ENCODE measurements at regions not wholly inside any gene's neighbourhood (a gene's known extent, or its start where the extent isn't known, plus 50 kb on each side); places are given as distances from the start of the nearest gene placed in this dataset.

- no peaks in the 10 kb centered on the region for H3K27me3 ChIP-seq
- H3K27ac ChIP-seq: no peak overlapping the region
- no peak overlapping the region for H3K4me3 ChIP-seq
- H3K4me1 ChIP-seq: no peaks in the 10 kb centered on the region
- no peaks in the 10 kb centered on the region for H3K36me3 ChIP-seq
- H3K9me3 ChIP-seq: no peaks in the 10 kb centered on the region
- TF ChIP-seq POLR2A (IDR thresholded peaks at IDR 0.05): no peak
- no peak for TF ChIP-seq POLR2AphosphoS5 (IDR thresholded peaks at IDR 0.05; ENCODE audit: insufficient read depth in 1 of 2, low read depth in 1 of 2)
- no peak for TF ChIP-seq CTCF (IDR thresholded peaks at IDR 0.05)
- no peak for DNase-seq (ENCODE audit: extremely low spot score in 2 of 2)
- intact Hi-C loops (cut with DNase I): no loop called here
These were observed 271.7 kb downstream of the STK31 start for GRCh38 chr7:23981758-23982157.

DNA sequence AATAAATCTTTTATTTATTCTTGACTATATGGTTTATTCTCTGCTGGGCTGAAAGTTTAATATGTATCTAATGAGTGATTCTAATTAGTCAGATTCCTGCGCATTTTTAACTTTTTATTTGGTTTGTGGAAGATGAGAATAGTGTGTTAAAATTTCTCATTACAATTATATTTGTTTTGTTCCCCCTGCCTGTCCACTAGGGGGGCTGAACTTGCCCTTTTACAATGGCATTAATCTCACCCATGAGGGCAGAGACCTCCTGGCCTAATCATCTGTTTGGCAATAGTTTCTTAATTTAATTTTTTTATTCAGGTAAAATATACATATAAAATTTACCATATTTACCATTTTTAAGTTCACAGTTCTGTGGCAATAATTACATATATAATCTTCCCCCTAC is 278.5 kb upstream of the NPY start:
- Histone ChIP-seq H3K4me1 (no peaks in the 10 kb centered on the region), H3K36me3 (no peaks in the 10 kb centered on the region), H3K27ac (no peak overlapping the region), H3K9me3 (no peaks in the 10 kb centered on the region), H3K27me3 (no peaks in the 10 kb centered on the region), H3K4me3 (no peak overlapping the region)
- no peak for TF ChIP-seq POLR2A (IDR thresholded peaks at IDR 0.05)
- no peak for TF ChIP-seq POLR2AphosphoS5 (IDR thresholded peaks at IDR 0.05; ENCODE audit: insufficient read depth in 1 of 2, low read depth in 1 of 2)
- no peak for TF ChIP-seq CTCF (IDR thresholded peaks at IDR 0.05)
- no peak for DNase-seq (ENCODE audit: extremely low spot score in 2 of 2)
- intact Hi-C loops (cut with DNase I): no loop called here

DNA sequence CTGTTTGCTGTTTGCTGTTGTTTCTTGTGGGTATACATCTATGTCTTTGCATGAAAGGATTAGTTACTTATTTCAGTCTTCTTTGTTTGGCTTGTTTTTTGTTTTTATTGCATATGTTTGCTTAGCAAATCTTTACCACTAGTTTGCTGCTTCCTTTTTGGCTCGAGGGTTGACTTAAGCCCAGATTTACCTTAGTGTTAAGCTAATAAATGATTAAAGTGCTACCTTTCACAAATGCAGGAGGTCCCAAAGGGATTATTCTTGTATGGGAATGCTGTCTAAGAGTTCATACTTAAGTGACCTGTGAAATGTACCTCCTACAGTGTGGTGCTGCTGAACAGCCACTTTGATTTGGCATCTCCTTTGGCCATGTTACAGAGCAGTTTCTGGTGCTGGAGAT is 273.5 kb upstream of the NPY start:
- Histone ChIP-seq H3K27ac (no peak overlapping the region), H3K4me1 (no peaks in the 10 kb centered on the region), H3K4me3 (no peak overlapping the region), H3K36me3 (no peaks in the 10 kb centered on the region), H3K27me3 (no peaks in the 10 kb centered on the region), H3K9me3 (no peaks in the 10 kb centered on the region)
- intact Hi-C loops (cut with DNase I): no loop called here
- no peak for TF ChIP-seq POLR2A (IDR thresholded peaks at IDR 0.05)
- TF ChIP-seq CTCF (IDR thresholded peaks at IDR 0.05): no peak
- TF ChIP-seq POLR2AphosphoS5 (IDR thresholded peaks at IDR 0.05; ENCODE audit: insufficient read depth in 1 of 2, low read depth in 1 of 2): no peak
- DNase-seq (ENCODE audit: extremely low spot score in 2 of 2): no peak

DNA sequence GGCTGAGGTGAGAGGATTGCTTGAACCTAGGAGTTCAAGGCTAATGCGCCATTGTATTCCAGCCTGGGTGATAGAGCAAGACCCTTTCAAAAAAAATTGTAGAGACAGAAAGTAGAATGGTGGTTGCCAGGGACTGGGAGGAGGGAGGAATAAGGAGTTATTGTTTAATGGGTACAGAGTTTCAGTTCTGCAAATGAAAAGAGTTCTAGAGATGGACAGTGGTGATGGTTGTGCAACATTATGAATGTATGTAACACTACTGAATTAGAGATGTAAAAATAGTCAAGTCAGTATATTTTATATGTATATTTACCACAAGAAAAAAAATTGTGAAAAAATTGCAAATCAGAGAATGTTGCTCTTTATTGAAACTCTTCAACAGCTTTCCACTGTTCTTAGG is 266.5 kb upstream of the NPY start:
- no peak for DNase-seq (ENCODE audit: extremely low spot score in 2 of 2)
- Histone ChIP-seq H3K4me1 (no peaks in the 10 kb centered on the region), H3K27me3 (no peaks in the 10 kb centered on the region), H3K4me3 (no peak overlapping the region), H3K27ac (no peak overlapping the region), H3K9me3 (no peaks in the 10 kb centered on the region), H3K36me3 (no peaks in the 10 kb centered on the region)
- TF ChIP-seq POLR2A (IDR thresholded peaks at IDR 0.05) (no peak), CTCF (IDR thresholded peaks at IDR 0.05) (no peak), POLR2AphosphoS5 (IDR thresholded peaks at IDR 0.05; ENCODE audit: insufficient read depth in 1 of 2, low read depth in 1 of 2) (no peak)
- intact Hi-C loops (cut with DNase I): no loop called here

- no peak for TF ChIP-seq POLR2A (IDR thresholded peaks at IDR 0.05)
- no peak for TF ChIP-seq POLR2AphosphoS5 (IDR thresholded peaks at IDR 0.05; ENCODE audit: insufficient read depth in 1 of 2, low read depth in 1 of 2)
- TF ChIP-seq CTCF (IDR thresholded peaks at IDR 0.05): no peak
- no peaks in the 10 kb centered on the region for H3K4me1 ChIP-seq
- H3K27ac ChIP-seq: no peak overlapping the region
- H3K4me3 ChIP-seq: no peak overlapping the region
- no peaks in the 10 kb centered on the region for H3K9me3 ChIP-seq
- H3K36me3 ChIP-seq: no peaks in the 10 kb centered on the region
- DNase-seq (ENCODE audit: extremely low spot score in 2 of 2): no peak
- intact Hi-C loops (cut with DNase I): no loop called here
- no peaks in the 10 kb centered on the region for H3K27me3 ChIP-seq
These were observed 265.7 kb upstream of the NPY start for GRCh38 chr7:24018331-24018730.
